ENCODE measurements at regions not wholly inside any gene's neighbourhood (a gene's known extent, or its start where the extent isn't known, plus 50 kb on each side); places are given as distances from the start of the nearest gene placed in this dataset.
A peak's percentile ranks its signal among the peaks of the same experiment; 100 is the strongest.

GRCh38 chr15:39471785-39472574 lies 108.9 kb upstream of the THBS1 start:
- CTCF ChIA-PET: no interaction called here
- Histone ChIP-seq H3K9me3 (no peaks in the 10 kb centered on the region), H3K4me3 (ENCODE audit: low read depth in 2 of 2, low read length in 1 of 2) (no peak overlapping the region), H3K79me2 (ENCODE audit: insufficient read depth) (no peaks in the 10 kb centered on the region), H3K27ac (ENCODE audit: low read depth in 2 of 2, low read length in 1 of 2) (0 out of 4 replicates have a peak overlapping the region, but pooled peaks of 1 of the 2 experiments have one; percentile 25), H3F3A (replicated peaks; ENCODE audit: insufficient read depth) (no peaks in the 10 kb centered on the region), H2AFZ (ENCODE audit: low read depth) (no peak overlapping the region), H3K9ac (no peak overlapping the region), H3K9me2 (no peaks in the 10 kb centered on the region), H3K4me2 (no peak overlapping the region), H3K36me3 (replicated peaks in 1 of 2; ENCODE audit: control insufficient read depth in 1 of 2, insufficient read depth in 2 of 2, low read length in 1 of 2) (no peaks in the 10 kb centered on the region), H3K27me3 (ENCODE audit: insufficient read depth) (no peaks in the 10 kb centered on the region), H3K4me1 (ENCODE audit: control insufficient read depth in 1 of 2, insufficient read depth in 2 of 2, low read depth in 1 of 2, low read length in 1 of 2) (no peaks in the 10 kb centered on the region; a peak in 1 of 4 replicates), H4K20me1 (ENCODE audit: insufficient read depth) (no peaks in the 10 kb centered on the region)
- no peak for TF ChIP-seq REST (IDR thresholded peaks at IDR 0.05; ENCODE audit: low read depth, low read length)
- TF ChIP-seq NRF1 (IDR thresholded peaks at IDR 0.05; ENCODE audit: low read depth, low read length): no peak
- no peak for TF ChIP-seq ZBTB33 (IDR thresholded peaks at IDR 0.05; ENCODE audit: borderline replicate concordance, low read depth)
- TF ChIP-seq MAX (IDR thresholded peaks at IDR 0.05; ENCODE audit: low read depth): no peak
- TF ChIP-seq RXRA (IDR thresholded peaks at IDR 0.05; ENCODE audit: borderline replicate concordance, low read depth): no peak
- TF ChIP-seq RFX5 (IDR thresholded peaks at IDR 0.05; ENCODE audit: low read length): no peak
- no peak for TF ChIP-seq USF1 (IDR thresholded peaks at IDR 0.05; ENCODE audit: borderline replicate concordance, low read depth)
- TF ChIP-seq JUND (IDR thresholded peaks at IDR 0.05): no peak
- no peak for TF ChIP-seq RAD21 (IDR thresholded peaks at IDR 0.05; ENCODE audit: low read length)
- no peak for TF ChIP-seq FOSL2 (IDR thresholded peaks at IDR 0.05; ENCODE audit: borderline replicate concordance, low read depth)
- no peak for TF ChIP-seq CTCF (IDR thresholded peaks at IDR 0.05)
- no peak for TF ChIP-seq TCF12 (IDR thresholded peaks at IDR 0.05)
- 78% methylated on average over 2 of the region's 2 CpGs for WGBS (ENCODE audit: low lambda C conversion rate)
- DNase-seq: no peak
- POLR2A ChIA-PET: no interaction called here

Measured in SK-N-SH (cell line).